HepG2 (cell line): ENCODE measurements at regions not wholly inside any gene's neighbourhood (a gene's known extent, or its start where the extent isn't known, plus 50 kb on each side); places are given as distances from the start of the nearest gene placed in this dataset.

Experiments used
- ATAC-seq: fragments of 200-7000 bp; cut with Tn5 transposase; 3 replicates; pipeline ENCODE4 v1.9.1; 2020; ENCODE audit warnings: mild to moderate bottlenecking, moderate library complexity
- BruUV-seq: library from RNA; stranded (reverse); fragments of 400-500 nt; replicated peaks from 2 replicates; lab custom pipeline; 2021; lab: Mats Ljungman, UMichigan
- CTCF ChIA-PET: fragments of 300-600 bp; formaldehyde crosslinking; extraction: SDS; loops from one replicate; lab custom pipeline; 2021; ENCODE audit warnings: low total read pairs, inconsistent platforms, low intra/inter-chr PET ratio; lab: Yijun Ruan, JAX
- POLR2A ChIA-PET: fragments of 350-600 bp; sonication (Branson Sonifier 250); formaldehyde crosslinking; loops from one replicate; lab custom pipeline; 2020; ENCODE audit warnings: antibody characterized with exemption, inconsistent platforms; lab: Yijun Ruan, JAX
- DNase-seq: peaks from one replicate; pipeline ENCODE4 v3.0.0-alpha.2; 2015; ENCODE audit warnings: low spot score
- FAIRE-seq: peaks from 3 replicates; lab custom pipeline; 2011; peaks lifted over from hg19 to GRCh38; lab: Jason Lieb, UNC
- H2AFZ ChIP-seq: one replicate; pipeline ENCODE4 v1.6.1; 2011; ENCODE audit warnings: low read length, inconsistent platforms
- H3K27ac ChIP-seq: fragments of 300-600 bp; 3 replicates; pipeline ENCODE4 v1.8.0; 2011; ENCODE audit warnings: mixed run types, mild to moderate bottlenecking, mixed read lengths, low read length, inconsistent platforms; ENCODE audit not compliant: insufficient read depth; ENCODE audit errors: extremely low read length
- H3K27me3 ChIP-seq, 2 experiments: fragments of 200-600 bp in 1 of 2; 2 replicates in 1 of 2; 3 replicates in 1 of 2; pipeline versions ENCODE4 v1.6.0 to v1.8.0; 2011; ENCODE audit warnings: low read length in 2 of 2, mild to moderate bottlenecking in 2 of 2, moderate library complexity in 2 of 2, inconsistent platforms in 1 of 2; ENCODE audit not compliant: insufficient read depth in 2 of 2, control insufficient read depth in 1 of 2
- H3K36me3 ChIP-seq, 2 experiments: fragments of 200-600 bp in 1 of 2; replicated peaks in 1 of 2; 2 replicates in 1 of 2; 3 replicates in 1 of 2; pipeline versions ENCODE4 v1.5.1 to v1.8.0; 2011; ENCODE audit warnings: low read length in 2 of 2, inconsistent platforms in 1 of 2; ENCODE audit not compliant: insufficient read depth in 2 of 2, control insufficient read depth in 1 of 2
- H3K4me1 ChIP-seq: 2 replicates; pipeline ENCODE4 v1.5.1; 2012; ENCODE audit warnings: low read length, inconsistent platforms; ENCODE audit not compliant: insufficient read depth
- H3K4me2 ChIP-seq: 2 replicates; pipeline ENCODE4 v1.6.0; 2011; ENCODE audit warnings: low read depth, low read length, inconsistent platforms
- H3K4me3 ChIP-seq, 3 experiments: fragments of 200-600 bp in 1 of 3; sonication (generic), shearing (Covaris generic) in 1 of 3; replicated peaks in 1 of 3; 2 replicates each; pipeline ENCODE4 v1.5.1; 2011 to 2016; ENCODE audit warnings: low read length in 3 of 3, inconsistent platforms in 2 of 3, low read depth in 2 of 3, mild to moderate bottlenecking in 2 of 3, control low read depth in 1 of 3, mixed read lengths in 1 of 3; ENCODE audit not compliant: insufficient read depth in 1 of 3
- H3K79me2 ChIP-seq: one replicate; pipeline ENCODE4 v1.6.1; 2011; ENCODE audit warnings: low read length, inconsistent platforms; ENCODE audit not compliant: insufficient read depth
- H3K9ac ChIP-seq: 2 replicates; pipeline ENCODE4 v1.6.0; 2011; ENCODE audit warnings: mild to moderate bottlenecking, low read depth, low read length, inconsistent platforms; ENCODE audit not compliant: insufficient read depth
- H3K9me3 ChIP-seq: 2 replicates; pipeline ENCODE4 v1.5.1; 2012; ENCODE audit warnings: mild to moderate bottlenecking, low read length
- H4K20me1 ChIP-seq: 2 replicates; pipeline ENCODE4 v1.6.0; 2011; ENCODE audit warnings: inconsistent platforms, mild to moderate bottlenecking, low read length, moderate library complexity; ENCODE audit not compliant: insufficient read depth
- AHDC1 ChIP-seq: sonication (generic); formaldehyde crosslinking; IDR thresholded peaks from 2 replicates; pipeline ENCODE4 v1.5.1; 2020; ENCODE audit warnings: mild to moderate bottlenecking, missing genetic modification reagents, borderline replicate concordance
- CEBPG ChIP-seq: IDR thresholded peaks from 2 replicates; pipeline ENCODE4 v1.6.1; 2016
- PAX8 ChIP-seq: sonication (generic); formaldehyde crosslinking; IDR thresholded peaks from 2 replicates; pipeline ENCODE4 v1.8.0; 2022; ENCODE audit warnings: mild to moderate bottlenecking, missing genetic modification reagents, borderline replicate concordance
- ZNF44 ChIP-seq: sonication (generic); formaldehyde crosslinking; IDR thresholded peaks from 2 replicates; pipeline ENCODE4 v1.5.1; 2020; ENCODE audit warnings: mild to moderate bottlenecking, missing genetic modification reagents
- WGBS: methylation state at CpG from one replicate; pipeline ENCODE4 v1.1.6; 2017; ENCODE audit warnings: low lambda C conversion rate; 5-methylcytosine and 5-hydroxymethylcytosine counted together
- in situ Hi-C: cut with HindIII; loops from 2 replicates; pipeline ENCODE4 v1.10.0; 2017; ENCODE audit warnings: low pct_unique_long_range_greater_than_20kb; ENCODE audit not compliant: extremely low pct_ligation_motif_present
- intact Hi-C: fragments of 100-400 bp; cut with micrococcal nuclease; formaldehyde crosslinking; loops from one replicate; pipeline ENCODE4 v1.10.0; 2022; ENCODE audit not compliant: unreplicated experiment
- TF ChIP-seq, protein P1 (sequence below): sonication (generic); formaldehyde crosslinking; IDR thresholded peaks from 2 replicates; pipeline ENCODE4 v1.4.0; 2020; ENCODE audit warnings: missing genetic modification reagents; ENCODE audit errors: not compliant biosample characterization

DNA sequence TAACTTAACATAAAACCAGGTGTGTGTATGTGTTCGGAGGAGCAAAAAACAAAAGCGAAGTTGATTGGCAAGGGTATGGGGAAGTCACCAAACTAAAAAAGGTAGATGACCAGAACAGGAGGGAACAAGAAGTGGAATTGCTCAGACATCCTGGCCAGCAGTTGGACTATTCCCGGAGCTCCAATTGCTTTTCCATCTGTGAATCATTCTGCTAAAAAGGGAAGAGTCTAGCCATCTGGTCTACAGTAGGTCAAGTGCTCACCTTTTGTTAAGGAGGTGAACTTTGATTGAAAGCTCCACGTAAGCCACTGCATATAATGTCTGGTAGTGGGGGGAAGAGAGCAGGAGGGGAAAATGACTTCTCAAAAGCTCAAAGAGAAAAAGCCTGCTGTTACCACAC, 50.0 kb upstream of the BET1 start:
- Histone ChIP-seq H3K79me2 (no peaks in the 10 kb centered on the region), H3K27ac (no peak overlapping the region), H3K27me3 (peaks cover 0 to 3% of the 10 kb centered on the region in 2 experiments; a peak in 1 of 5 replicates), H3K9me3 (no peaks in the 10 kb centered on the region), H2AFZ (no peak overlapping the region), H3K4me3 (no peak overlapping the region), H3K36me3 (no peaks in the 10 kb centered on the region), H3K4me2 (no peak overlapping the region), H4K20me1 (no peaks in the 10 kb centered on the region), H3K9ac (no peak overlapping the region), H3K4me1 (no peaks in the 10 kb centered on the region)
- in situ Hi-C loops: no loop called here
- ChIA-PET POLR2A (no interaction called here), CTCF (no interaction called here)
- no TSS peak for BruUV-seq
- intact Hi-C loops: no loop called here
- ATAC-seq (no peak), DNase-seq (no peak), FAIRE-seq (no peak)
- WGBS: 29% methylated on average over 4 of the region's 4 CpGs
- TF ChIP-seq, protein P1, sequence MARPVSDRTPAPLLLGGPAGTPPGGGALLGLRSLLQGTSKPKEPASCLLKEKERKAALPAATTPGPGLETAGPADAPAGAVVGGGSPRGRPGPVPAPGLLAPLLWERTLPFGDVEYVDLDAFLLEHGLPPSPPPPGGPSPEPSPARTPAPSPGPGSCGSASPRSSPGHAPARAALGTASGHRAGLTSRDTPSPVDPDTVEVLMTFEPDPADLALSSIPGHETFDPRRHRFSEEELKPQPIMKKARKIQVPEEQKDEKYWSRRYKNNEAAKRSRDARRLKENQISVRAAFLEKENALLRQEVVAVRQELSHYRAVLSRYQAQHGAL (CRISPR knock-in tag): no peak
- TF ChIP-seq CEBPG (CRISPR knock-in tag) (no peak), AHDC1 (CRISPR knock-in tag) (no peak), ZNF44 (CRISPR knock-in tag) (no peak), PAX8 (CRISPR knock-in tag) (no peak)
